GM21619 (cell line): ENCODE measurements at regions not wholly inside any gene's neighbourhood (a gene's known extent, or its start where the extent isn't known, plus 50 kb on each side); places are given as distances from the start of the nearest gene placed in this dataset.

Experiments
- ATAC-seq: cut with Tn5 transposase; IDR thresholded peaks from one replicate; pipeline ENCODE4 v1.9.1; 2021; ENCODE audit not compliant: unreplicated experiment

- no peak for ATAC-seq
Observed at GRCh38 chr13:104782741-104783140, 1716.5 kb upstream of the SLC10A2 start.

DNA sequence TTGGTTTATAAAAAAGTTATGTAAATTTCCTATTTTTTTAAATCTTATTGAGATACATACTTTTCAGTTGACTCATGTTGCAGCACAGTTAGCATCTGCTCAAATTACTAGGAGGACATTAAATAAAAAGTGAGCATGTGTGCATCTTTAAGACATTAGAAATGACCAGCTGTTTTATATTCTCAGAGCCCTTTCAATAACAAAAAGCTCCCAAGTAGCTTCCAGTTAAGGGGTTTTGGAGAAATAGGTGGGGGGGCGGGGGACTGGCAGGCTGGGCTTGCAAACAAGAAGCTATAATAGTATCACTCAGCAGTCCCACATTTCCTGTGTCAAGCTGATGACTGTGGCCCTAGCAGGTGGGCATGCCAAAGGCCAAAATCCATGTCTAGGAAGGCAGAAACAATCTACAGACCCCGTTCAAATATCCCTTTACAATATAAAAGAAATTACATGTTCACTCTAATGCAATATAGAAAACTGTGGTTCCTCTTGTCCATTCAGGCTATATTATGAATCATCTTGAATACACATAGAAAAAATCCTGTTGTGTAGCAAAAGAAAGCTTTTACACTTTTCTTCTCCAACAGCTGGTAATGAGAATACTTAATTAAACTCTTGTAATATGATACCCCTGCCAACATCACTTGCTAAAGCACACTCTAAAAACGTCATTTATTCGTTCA is 1713.2 kb upstream of the SLC10A2 start:
- no peak for ATAC-seq

DNA sequence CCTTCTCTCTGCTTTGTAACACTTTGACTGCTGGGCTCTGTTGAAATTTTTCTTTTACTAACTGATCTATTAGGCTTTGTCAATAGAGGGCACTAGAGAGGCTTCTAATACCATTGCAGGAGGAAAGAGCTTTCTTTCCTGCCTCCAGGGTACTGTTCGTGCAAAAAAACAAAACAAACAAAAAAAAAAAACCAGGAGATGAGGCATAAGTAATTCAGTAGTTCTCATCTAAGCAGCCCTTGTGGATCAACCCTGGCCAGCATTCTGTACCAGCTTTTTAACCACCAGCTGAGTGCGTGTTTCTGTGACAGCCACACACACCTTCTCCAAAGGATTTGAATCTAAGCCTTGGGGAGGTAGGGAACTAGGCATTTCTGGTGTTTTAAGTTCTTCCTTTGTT is 1707.6 kb upstream of the SLC10A2 start:
- ATAC-seq, result no peak

DNA sequence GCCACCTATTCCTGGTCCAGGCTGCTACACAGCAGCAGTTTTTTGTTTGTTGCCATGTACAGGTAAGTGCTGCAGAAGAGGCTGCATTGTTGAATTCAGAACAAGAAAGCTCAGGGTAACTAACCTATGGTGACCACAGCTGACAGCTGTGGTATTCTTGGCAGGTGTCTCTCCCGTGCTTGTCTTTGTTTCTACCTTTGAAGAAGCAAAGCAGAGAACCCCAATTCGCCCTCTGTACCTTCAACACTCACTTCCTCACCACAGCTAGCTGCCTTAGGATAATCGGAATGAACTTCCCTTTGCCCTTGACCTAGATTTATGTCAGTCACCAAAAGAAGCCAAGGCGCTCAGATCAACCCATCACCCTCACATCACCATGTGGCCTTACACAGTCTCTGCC is 1703.3 kb upstream of the SLC10A2 start:
- no peak for ATAC-seq

DNA sequence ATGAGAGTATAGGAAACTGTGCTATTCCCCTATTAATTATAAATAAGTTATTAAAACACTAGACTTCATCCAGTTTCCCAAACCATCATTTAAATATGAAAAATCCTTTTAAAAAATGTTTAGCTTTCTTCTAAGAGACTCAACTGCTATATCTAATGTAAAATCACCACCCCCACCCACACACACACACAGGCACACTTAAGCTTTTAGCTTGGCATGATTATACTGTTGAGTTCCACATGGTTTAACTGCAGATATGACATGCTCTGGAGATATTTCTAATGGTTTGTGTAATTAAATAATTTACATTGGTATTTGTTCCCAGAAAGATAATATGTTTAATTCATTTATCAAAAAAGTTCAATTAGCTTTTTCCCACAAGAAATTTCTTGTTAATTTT is 1700.1 kb upstream of the SLC10A2 start:
- no peak for ATAC-seq

- no peak for ATAC-seq
Observed at GRCh38 chr13:104764600-104764999, 1698.4 kb upstream of the SLC10A2 start.

- no peak for ATAC-seq
Observed at GRCh38 chr13:104759069-104759468, 1692.9 kb upstream of the SLC10A2 start.

DNA sequence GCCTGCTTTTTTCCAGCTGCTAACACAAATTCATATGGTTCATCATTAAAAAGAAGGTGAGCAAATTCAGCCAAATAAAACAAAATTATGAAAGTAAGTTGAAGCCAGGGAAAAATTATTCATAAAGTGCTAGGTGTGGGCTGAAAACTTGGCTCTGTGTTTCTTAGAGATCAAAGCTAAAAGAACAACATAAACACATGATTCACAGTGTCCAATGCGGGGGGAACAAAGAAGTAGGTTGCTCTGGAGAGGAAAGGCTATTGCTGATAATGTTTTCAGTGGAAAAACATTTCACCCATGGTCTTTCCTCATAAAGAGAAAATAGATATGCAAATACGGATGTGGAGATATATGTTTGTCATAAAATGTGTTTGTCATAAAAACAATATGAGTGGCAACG is 1691.5 kb upstream of the SLC10A2 start:
- no peak for ATAC-seq

DNA sequence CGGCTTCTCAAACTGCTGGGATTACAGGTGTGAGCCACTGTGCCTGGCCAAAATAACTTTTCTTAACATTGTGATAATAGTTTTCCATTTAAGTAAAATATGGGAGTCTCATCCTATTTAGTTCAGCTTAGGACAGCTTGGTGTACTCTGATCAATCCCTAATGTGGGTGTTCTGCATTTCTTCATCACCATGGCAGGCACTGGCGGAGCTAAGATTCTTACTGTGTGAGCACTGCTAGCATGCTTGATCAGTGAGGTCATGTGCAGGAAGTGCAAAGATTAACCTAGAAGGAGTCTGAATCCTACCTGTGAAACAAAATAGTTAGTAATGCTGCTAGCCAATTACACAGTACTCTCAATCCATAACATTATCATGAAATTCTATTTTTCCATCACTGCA is 1684.2 kb upstream of the SLC10A2 start:
- ATAC-seq, result no peak

GRCh38 chr13:104740641-104741222 is 1674.5 kb upstream of the SLC10A2 start:
- no peak for ATAC-seq

DNA sequence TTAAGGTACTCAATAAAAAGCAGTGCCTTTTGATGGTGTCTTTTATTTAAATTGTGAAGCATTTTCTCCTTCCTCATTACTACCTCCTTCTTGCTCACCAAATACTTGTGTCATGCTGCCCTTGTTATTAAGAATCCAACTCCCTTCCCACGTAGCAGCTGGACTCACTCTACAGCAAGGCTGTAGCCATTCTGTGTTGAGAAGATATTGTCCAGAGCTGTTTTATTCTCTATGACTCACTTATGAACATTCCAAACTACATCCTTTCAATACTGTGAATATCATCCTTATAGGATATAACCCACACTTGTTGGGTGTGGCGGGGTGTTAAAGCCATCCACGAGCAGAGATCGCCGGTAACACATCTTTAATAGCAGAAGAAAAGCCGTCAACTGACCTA is 1671.5 kb upstream of the SLC10A2 start:
- no peak for ATAC-seq

GRCh38 chr13:104733427-104733826 is 1667.2 kb upstream of the SLC10A2 start:
- ATAC-seq, result no peak

- ATAC-seq, result no peak
Observed at GRCh38 chr13:104715111-104715510, 1648.9 kb upstream of the SLC10A2 start.

DNA sequence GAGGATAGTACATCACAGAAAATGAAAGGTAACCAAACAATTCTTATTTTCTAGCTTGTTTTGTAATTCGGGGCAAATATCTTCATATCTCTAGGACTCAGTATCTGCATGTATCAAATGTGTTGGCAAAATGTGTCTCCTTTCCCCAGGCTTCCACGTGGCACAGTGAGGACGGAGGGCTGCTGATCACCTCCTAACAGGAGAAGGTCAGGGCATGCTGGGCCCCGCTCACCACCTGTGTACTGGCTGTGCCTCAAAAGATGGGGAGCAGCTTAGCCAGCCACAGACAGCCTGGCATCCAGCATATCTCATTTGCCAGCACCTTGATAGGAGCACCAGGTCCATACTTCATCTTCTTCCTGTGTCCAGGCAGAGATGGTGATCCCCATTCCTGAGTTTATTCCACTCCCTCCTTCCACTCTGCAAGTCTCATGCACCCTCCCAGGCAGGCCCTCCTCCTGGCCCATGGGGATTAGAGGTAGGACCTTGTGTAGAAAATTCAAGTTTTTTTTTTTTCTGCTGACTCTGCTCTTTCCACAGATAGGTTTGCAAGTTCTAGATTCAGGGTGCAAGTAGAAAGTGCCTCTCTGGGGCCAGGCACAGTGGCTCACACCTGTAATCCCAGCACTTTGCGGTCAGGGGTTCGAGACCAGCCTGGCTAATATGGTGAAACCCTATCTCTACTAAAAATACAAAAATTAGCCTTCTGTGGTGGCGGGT is 1639.0 kb upstream of the SLC10A2 start:
- ATAC-seq, result no peak

DNA sequence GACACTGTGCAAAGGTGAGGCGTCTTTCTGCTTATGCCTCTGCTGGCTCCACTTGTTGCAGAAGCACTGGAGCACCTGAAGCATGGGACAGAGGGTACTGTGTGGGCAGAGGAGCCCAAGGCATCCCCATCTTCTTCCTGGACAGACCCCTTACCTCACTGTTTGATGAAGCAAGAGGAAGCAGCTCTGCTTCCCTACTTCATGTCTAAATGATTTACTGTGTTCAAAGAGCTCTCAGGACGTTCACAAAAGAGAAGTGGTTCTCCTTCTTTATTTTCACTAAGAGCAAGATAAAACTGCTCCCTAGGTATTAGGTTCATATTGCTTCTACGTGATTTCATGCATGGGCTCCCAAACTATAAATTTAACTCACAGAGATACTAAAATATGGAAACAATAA is 1635.4 kb upstream of the SLC10A2 start:
- no peak for ATAC-seq

GRCh38 chr13:104694397-104694796 is 1628.2 kb upstream of the SLC10A2 start:
- no peak for ATAC-seq

DNA sequence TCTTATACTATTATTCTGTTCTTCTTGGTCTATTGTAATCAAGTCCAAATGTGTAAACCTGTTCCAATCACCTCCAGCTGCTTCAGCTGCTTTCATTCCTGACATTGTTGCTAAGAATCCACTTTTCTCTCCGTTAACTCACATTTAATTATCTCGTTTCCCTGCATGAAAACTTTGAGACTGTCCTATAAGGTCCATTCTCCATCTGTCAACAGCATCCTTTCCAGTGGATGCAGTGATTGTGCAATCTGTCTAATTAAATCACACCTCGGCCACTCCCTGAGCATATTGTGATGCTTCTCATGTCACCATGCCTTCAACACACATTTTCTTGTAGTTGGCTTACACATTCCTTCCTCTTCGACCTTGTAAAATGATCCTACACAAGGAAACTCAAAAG is 1626.9 kb upstream of the SLC10A2 start:
- ATAC-seq, result no peak

GRCh38 chr13:104691767-104692467 is 1625.7 kb upstream of the SLC10A2 start:
- no peak for ATAC-seq

GRCh38 chr13:104686484-104686883 is 1620.3 kb upstream of the SLC10A2 start:
- ATAC-seq, result no peak

GRCh38 chr13:104683789-104684188 is 1617.6 kb upstream of the SLC10A2 start:
- no peak for ATAC-seq

GRCh38 chr13:104678161-104678560 is 1611.9 kb upstream of the SLC10A2 start:
- ATAC-seq, result no peak

GRCh38 chr13:104671901-104672300 is 1605.7 kb upstream of the SLC10A2 start:
- no peak for ATAC-seq
